ENCODE measurements at regions not wholly inside any gene's neighbourhood (a gene's known extent, or its start where the extent isn't known, plus 50 kb on each side); places are given as distances from the start of the nearest gene placed in this dataset.

- TF ChIP-seq, protein P1, sequence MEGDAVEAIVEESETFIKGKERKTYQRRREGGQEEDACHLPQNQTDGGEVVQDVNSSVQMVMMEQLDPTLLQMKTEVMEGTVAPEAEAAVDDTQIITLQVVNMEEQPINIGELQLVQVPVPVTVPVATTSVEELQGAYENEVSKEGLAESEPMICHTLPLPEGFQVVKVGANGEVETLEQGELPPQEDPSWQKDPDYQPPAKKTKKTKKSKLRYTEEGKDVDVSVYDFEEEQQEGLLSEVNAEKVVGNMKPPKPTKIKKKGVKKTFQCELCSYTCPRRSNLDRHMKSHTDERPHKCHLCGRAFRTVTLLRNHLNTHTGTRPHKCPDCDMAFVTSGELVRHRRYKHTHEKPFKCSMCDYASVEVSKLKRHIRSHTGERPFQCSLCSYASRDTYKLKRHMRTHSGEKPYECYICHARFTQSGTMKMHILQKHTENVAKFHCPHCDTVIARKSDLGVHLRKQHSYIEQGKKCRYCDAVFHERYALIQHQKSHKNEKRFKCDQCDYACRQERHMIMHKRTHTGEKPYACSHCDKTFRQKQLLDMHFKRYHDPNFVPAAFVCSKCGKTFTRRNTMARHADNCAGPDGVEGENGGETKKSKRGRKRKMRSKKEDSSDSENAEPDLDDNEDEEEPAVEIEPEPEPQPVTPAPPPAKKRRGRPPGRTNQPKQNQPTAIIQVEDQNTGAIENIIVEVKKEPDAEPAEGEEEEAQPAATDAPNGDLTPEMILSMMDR (IDR thresholded peaks at IDR 0.05): no peak
- no peak for TF ChIP-seq POLR2A (IDR thresholded peaks at IDR 0.05)
Observed at GRCh38 chr3:103919327-103919726, 1447.4 kb upstream of the ALCAM start.

Measured in body of pancreas (tissue), 4 donors.